DMS 273 (cell line): ENCODE measurements at regions not wholly inside any gene's neighbourhood (a gene's known extent, or its start where the extent isn't known, plus 50 kb on each side); places are given as distances from the start of the nearest gene placed in this dataset.

ENCODE experiments used
- DNase-seq: peaks from one replicate; lab custom pipeline; 2025; ENCODE audit not compliant: unreplicated experiment; lab: John Stamatoyannopoulos, UW

DNA sequence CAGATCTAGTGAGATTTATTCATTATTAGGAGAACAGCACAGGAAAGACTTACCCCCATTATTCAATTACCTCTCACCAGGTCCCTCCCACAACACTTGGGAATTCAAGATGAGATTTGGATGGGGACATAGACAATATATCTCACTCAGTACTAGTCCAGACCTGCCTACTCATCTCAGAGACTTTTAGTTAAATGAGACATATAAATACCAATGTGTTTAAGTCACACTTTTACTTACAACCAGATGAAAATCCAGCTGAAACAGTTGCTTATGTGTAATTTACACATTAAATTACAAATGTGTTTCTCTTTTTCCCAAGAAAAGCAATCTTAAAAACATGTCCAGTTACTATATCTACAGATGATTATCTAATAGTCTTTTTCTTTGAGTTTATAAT, 1145.6 kb downstream of the KCNT2 start:
- no peak for DNase-seq

- no peak for DNase-seq
These were observed 1146.1 kb downstream of the KCNT2 start for GRCh38 chr1:195462152-195462551.

DNA sequence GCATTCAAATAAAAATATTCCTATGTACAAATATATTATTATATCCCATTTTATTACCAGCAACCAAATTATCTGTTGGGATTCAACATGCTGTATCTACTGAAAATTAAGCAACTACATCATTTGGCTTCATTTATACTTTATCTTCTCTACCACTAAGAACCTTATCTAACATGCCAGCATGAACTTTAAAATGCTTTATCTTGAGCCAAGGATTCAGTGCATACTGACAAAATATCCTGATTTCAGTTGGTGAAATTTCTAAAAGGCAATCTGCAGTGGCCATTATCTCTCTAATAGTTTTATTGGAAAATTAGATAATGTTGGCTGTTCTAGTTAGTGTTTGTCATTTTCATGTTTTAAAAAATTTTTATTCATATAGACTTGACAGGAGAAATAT, 1149.9 kb downstream of the KCNT2 start:
- DNase-seq, result no peak

DNA sequence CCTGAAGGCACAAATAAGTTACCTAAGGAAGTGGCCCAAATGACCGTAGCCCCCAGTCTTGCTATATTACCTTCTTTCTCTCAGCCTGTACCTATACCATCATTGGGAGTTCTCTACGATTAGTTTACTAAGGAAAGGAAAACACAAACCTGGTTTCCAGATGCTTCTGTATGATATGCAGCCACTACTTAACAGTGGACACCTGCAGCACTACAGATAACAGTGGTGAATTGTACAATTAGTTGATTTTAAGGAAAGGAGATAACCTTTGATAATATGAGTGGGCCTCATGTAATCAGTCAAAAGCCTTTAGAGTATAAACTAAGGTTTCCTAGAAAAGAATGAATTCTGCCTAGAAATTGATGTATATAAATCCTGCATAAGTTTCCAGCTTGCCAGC, 1157.4 kb downstream of the KCNT2 start:
- no peak for DNase-seq

DNA sequence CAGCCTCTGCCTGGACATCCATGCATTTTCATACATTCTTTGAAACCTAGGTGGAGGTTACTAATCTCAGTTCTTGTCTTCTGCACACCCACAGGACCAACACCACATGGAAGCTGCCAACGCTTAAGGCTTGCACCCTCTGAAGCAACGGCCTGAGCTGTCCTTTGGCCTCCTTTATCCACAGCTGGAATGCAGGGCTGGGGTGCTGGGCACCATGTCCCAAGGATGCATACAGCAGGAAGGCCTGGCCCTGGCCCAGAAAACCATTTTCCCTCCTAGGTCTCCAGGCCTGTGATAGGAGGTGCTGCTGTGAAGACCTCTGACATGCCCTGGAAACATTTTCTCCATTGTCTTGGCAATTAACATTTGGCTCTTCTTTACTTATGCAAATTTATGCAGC, 1168.6 kb downstream of the KCNT2 start:
- DNase-seq, result no peak

DNA sequence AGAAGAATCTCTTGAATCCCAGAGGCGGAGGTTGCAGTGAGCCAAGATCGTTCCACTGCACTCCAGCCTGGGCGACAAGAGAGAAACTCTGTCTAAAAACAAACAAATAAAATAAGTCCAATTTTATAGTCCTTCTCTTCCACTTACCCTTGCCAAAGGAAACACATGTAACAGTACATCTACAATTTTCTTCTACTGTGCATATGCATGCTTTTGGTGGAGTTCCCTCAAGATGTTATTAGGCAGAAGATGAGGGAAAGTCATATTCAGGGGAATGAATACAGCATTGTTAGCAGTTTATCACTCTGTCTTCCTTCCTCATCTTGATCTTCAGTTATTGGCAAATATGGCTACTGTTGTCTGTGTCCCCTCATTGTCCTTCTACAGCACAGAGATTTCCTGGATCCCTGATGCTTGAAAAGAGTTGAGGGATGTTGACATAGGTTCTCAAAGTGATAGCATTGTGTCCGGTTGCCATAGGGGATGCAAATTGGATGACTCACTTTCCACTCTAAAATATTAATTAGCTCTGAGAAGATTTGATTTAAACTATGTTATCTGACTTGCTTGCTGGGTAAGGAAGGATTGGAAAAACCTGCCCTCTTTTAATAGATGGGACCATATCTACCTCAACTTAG, 1173.6 kb downstream of the KCNT2 start:
- no peak for DNase-seq

GRCh38 chr1:195430826-195431225, 1177.4 kb downstream of the KCNT2 start:
- DNase-seq, result no peak

- no peak for DNase-seq
These were observed 1179.3 kb downstream of the KCNT2 start for GRCh38 chr1:195428927-195429326.

DNA sequence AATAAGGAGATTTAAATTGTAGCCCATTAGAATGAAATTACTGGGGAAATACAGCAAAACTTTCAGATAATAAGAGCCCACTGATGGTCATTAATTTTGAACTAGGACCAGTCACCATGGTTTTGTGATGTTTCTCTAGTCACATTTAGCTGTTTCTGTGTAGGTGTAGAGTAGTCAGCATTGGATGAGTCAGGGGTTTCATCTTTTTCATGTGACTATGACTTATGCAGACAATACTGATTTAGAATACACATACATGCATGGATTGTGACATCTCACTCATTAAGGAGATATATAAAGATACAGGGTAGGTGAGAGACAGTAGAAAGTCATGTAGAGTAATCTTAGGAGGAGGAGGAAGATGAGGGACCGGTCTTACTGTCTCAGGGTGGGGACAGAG, 1192.7 kb downstream of the KCNT2 start:
- no peak for DNase-seq

DNA sequence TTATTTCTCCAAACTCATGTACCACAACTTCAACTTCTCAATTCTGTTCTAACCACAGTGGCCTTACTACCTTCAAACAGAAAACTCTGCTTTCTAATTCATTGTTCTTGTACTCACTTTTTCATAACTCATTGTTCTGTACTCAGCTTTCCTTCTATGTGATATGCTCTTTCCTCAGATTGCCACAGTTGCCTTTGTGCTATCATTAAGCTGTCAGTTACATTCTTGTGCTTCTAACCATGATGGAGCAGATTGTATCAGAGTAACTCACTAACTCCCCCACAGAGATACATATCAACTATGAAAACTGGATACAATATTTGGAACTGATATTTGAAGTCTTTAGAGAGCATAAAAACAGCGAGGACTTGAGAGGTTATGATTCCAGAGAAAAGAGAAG, 1213.7 kb downstream of the KCNT2 start:
- no peak for DNase-seq

GRCh38 chr1:195376190-195376589, 1232.0 kb downstream of the KCNT2 start:
- DNase-seq, result peak; percentile 16

DNA sequence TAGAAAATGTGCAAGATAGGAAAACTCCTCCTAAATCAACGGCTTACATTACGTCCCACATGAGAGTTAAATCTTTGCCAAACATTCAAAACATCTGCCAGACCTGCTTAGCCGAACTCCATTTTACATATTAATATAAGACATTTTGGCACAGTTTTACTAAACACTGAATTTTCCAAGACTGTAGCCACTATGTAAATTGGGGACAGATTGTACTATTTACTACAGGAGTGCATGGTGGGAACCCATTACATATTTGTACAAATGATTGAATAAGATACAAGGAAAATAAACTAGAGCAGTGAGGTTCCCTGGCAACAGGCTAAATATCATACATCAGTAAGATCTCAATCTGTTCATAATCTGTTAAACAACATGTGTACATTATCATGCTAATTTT, 1234.4 kb downstream of the KCNT2 start:
- no peak for DNase-seq

DNA sequence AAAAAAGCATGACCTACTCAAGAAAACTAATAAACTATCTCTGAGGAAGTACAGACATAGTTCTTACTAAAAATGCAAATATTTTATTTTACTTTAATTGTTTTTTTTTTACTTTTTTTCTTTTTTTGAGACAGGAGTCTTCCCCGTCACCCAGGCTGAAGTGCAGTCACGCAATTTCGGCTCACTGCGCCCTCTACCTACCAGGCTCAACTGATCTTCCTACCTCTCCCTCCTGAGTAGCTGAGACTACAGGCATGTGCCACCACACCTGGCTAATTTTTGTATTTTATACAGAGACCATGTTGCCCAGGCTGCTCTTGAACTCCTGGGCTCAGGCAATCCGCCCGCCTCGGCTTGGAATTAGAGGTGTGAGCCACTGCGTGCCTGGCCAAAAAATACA, 1263.1 kb downstream of the KCNT2 start:
- DNase-seq, result peak; percentile 2

GRCh38 chr1:195337646-195338045, 1270.6 kb downstream of the KCNT2 start:
- DNase-seq, result no peak

GRCh38 chr1:195336812-195337211, 1271.4 kb downstream of the KCNT2 start:
- no peak for DNase-seq

DNA sequence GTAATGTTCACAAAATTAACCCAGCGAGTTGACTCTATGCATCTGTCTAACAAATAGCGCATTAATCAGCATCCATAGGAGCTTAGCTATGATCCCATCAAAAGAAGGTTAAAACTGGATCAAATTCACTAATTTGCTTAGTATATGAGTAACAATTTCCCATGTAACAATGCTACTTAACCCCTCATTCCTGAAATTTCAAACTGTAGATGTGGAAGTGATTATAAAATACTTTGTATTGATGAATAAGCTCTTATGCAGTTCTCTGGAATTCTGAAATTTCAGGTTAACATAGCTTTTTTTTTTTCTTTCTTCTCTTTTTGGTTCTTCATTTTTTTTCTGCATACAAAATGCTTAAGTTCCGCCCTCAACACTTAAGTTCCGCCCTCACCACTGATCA, 1272.7 kb downstream of the KCNT2 start:
- no peak for DNase-seq

GRCh38 chr1:195332102-195332501, 1276.1 kb downstream of the KCNT2 start:
- no peak for DNase-seq

- DNase-seq, result no peak
These were observed 1279.6 kb downstream of the KCNT2 start for GRCh38 chr1:195328681-195329080.

GRCh38 chr1:195328102-195328501, 1280.1 kb downstream of the KCNT2 start:
- DNase-seq, result no peak

DNA sequence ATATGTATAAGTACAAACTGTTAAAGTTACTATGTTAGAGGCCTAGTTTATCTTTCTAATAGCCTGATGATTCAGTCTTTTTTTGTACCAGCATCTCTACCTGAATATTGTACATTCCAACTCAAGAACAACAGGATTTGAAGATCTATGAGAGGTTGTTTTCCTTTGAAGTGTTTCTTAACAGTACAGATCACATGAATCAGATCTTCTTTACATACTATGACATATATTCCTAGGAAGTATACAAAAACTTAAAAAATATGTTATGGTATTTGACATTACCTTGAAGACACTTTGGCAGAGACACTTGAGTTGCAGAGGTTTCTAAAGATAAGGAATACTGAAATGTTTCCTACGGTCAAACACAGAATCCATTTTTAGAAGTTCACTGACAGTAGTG, 1280.9 kb downstream of the KCNT2 start:
- DNase-seq, result no peak

- DNase-seq, result no peak
These were observed 1281.9 kb downstream of the KCNT2 start for GRCh38 chr1:195326325-195326724.

- DNase-seq, result no peak
These were observed 1283.1 kb downstream of the KCNT2 start for GRCh38 chr1:195325181-195325580.

DNA sequence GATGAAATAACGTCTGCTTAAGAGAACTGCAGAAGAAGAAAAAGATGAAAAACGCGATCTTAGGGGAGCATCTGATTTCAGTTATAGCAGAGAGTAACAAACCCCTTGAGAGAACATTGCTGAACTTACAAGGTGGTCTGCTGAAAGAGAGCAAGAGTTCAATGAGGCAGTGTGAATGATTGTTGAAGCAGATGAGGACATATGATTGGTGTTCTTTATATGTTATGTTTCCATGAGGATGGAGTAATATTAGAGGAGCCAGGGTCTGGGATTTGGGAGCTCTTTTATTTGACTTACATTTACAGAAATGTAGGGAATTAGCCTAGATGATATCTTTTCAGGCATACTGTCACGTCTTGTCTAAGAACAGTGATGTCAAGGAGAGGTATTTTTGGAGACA, 1302.0 kb downstream of the KCNT2 start:
- DNase-seq, result no peak

- DNase-seq, result no peak
These were observed 1313.3 kb downstream of the KCNT2 start for GRCh38 chr1:195294911-195295310.
